RWPE2 (cell line): ENCODE measurements at regions not wholly inside any gene's neighbourhood (a gene's known extent, or its start where the extent isn't known, plus 50 kb on each side); places are given as distances from the start of the nearest gene placed in this dataset.

Source experiments
- ATAC-seq: fragments of 200-7000 bp; cut with Tn5 transposase; 3 replicates; pipeline ENCODE4 v1.9.1; 2021; ENCODE audit warnings: low read depth
- DNase-seq: peaks from one replicate; pipeline ENCODE4 v3.0.0-alpha.2; 2020; ENCODE audit warnings: low spot score
- H3K27ac ChIP-seq: fragments of 450-650 bp; 2 replicates; pipeline ENCODE4 v1.5.1; 2017; ENCODE audit warnings: mild to moderate bottlenecking; ENCODE audit not compliant: poor library complexity, severe bottlenecking
- H3K27me3 ChIP-seq: fragments of 250-450 bp; sonication (Bioruptor Pico); 2 replicates; pipeline ENCODE4 v1.5.1; 2021; ENCODE audit warnings: mild to moderate bottlenecking, moderate library complexity; ENCODE audit not compliant: insufficient read depth, poor library complexity, severe bottlenecking
- H3K36me3 ChIP-seq: fragments of 250-450 bp; sonication (Bioruptor Pico); 2 replicates; pipeline ENCODE4 v1.5.1; 2020; ENCODE audit warnings: low read depth, mild to moderate bottlenecking, moderate library complexity
- H3K4me1 ChIP-seq: fragments of 250-450 bp; sonication (Bioruptor Pico); 2 replicates; pipeline ENCODE4 v1.5.1; 2021; ENCODE audit warnings: mild to moderate bottlenecking, moderate library complexity; ENCODE audit not compliant: insufficient read depth, poor library complexity, severe bottlenecking
- H3K4me3 ChIP-seq: fragments of 250-450 bp; sonication (Bioruptor Pico); 2 replicates; pipeline ENCODE4 v1.5.1; 2021; ENCODE audit warnings: mild to moderate bottlenecking, moderate library complexity; ENCODE audit not compliant: severe bottlenecking
- H3K9me3 ChIP-seq: fragments of 250-450 bp; sonication (Bioruptor Pico); 2 replicates; pipeline ENCODE4 v1.5.1; 2021; ENCODE audit warnings: mild to moderate bottlenecking, moderate library complexity; ENCODE audit not compliant: severe bottlenecking
- TF ChIP-seq, protein P1 (sequence below): fragments of 450-650 bp; IDR thresholded peaks from one replicate; pipeline ENCODE4 v1.5.1; 2017; ENCODE audit warnings: mild to moderate bottlenecking, moderate library complexity; ENCODE audit not compliant: poor library complexity, severe bottlenecking

DNA sequence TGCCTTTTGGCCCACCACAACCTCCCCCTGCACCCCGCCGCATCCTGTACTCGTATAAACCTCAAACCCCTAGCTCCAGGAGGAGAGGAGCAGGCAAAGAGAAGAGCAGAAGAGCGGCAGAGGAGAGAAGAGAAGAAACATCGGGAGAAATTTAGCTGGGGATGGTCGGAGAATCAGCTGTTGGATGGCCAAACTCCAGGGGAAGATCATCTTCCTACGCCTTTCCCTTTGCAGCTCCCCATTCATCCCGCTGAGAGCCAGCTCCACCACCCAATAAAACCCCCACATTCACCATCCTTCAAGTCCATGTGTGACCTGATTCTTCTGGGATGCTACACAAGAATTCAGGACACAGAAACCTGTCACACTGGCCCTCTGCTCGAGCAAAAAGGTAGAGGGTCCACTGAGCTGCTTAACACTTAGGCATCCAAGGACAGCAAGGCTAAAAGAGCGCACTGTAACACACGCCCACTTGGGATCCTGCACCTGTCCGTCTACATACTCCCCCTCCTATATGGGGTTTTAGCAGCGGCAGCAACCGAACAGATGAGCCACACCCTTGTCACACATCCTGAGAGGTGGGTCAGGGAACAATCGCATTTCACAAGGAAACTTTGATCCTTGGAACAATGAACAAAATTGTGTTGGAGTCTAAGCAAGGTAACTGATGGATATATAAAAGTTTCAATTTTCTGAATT lies 51.6 kb upstream of the MIR17HG start:
- H3K27ac ChIP-seq, result no peak overlapping the region
- DNase-seq (no peak), ATAC-seq (no peak)
- TF ChIP-seq, protein P1, sequence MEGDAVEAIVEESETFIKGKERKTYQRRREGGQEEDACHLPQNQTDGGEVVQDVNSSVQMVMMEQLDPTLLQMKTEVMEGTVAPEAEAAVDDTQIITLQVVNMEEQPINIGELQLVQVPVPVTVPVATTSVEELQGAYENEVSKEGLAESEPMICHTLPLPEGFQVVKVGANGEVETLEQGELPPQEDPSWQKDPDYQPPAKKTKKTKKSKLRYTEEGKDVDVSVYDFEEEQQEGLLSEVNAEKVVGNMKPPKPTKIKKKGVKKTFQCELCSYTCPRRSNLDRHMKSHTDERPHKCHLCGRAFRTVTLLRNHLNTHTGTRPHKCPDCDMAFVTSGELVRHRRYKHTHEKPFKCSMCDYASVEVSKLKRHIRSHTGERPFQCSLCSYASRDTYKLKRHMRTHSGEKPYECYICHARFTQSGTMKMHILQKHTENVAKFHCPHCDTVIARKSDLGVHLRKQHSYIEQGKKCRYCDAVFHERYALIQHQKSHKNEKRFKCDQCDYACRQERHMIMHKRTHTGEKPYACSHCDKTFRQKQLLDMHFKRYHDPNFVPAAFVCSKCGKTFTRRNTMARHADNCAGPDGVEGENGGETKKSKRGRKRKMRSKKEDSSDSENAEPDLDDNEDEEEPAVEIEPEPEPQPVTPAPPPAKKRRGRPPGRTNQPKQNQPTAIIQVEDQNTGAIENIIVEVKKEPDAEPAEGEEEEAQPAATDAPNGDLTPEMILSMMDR, result no peak
- no peak overlapping the region for H3K4me3 ChIP-seq
- no peaks in the 10 kb centered on the region for H3K4me1 ChIP-seq
- no peaks in the 10 kb centered on the region for H3K36me3 ChIP-seq
- H3K9me3 ChIP-seq, result peaks cover 3% of the 10 kb centered on the region
- peaks cover 11% of the 10 kb centered on the region for H3K27me3 ChIP-seq

DNA sequence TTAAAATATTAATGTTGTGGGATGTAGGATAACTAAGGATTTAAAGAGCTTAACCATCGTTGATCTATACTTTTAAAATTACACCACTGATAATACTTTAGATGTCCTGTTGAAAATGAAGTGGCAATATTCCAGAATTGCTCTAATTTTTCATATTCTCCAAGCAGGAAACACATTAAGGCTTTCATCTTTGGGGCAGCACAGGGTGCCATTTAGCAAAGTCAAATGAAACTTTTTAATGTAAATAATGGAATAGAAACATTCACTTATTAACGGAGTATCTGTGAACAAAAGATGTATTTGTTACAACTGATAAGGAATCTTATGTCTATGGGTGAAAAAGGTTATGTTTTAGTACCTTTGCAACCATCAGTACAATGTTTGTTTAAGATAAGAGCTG lies 50.0 kb upstream of the MIR17HG start:
- no peak overlapping the region for H3K27ac ChIP-seq
- peaks cover 3% of the 10 kb centered on the region for H3K9me3 ChIP-seq
- H3K4me3 ChIP-seq, result no peak overlapping the region
- H3K36me3 ChIP-seq, result no peaks in the 10 kb centered on the region
- H3K27me3 ChIP-seq, result peaks cover 11% of the 10 kb centered on the region
- TF ChIP-seq, protein P1, result no peak
- ATAC-seq (no peak), DNase-seq (no peak)
- H3K4me1 ChIP-seq, result no peaks in the 10 kb centered on the region
